RWPE2 (cell line): ENCODE measurements at regions not wholly inside any gene's neighbourhood (a gene's known extent, or its start where the extent isn't known, plus 50 kb on each side); places are given as distances from the start of the nearest gene placed in this dataset.

Experiments
- ATAC-seq: fragments of 200-7000 bp; cut with Tn5 transposase; 3 replicates; pipeline ENCODE4 v1.9.1; 2021; ENCODE audit warnings: low read depth
- DNase-seq: peaks from one replicate; pipeline ENCODE4 v3.0.0-alpha.2; 2020; ENCODE audit warnings: low spot score
- H3K27ac ChIP-seq: fragments of 450-650 bp; 2 replicates; pipeline ENCODE4 v1.5.1; 2017; ENCODE audit warnings: mild to moderate bottlenecking; ENCODE audit not compliant: poor library complexity, severe bottlenecking
- H3K27me3 ChIP-seq: fragments of 250-450 bp; sonication (Bioruptor Pico); 2 replicates; pipeline ENCODE4 v1.5.1; 2021; ENCODE audit warnings: mild to moderate bottlenecking, moderate library complexity; ENCODE audit not compliant: insufficient read depth, poor library complexity, severe bottlenecking
- H3K36me3 ChIP-seq: fragments of 250-450 bp; sonication (Bioruptor Pico); 2 replicates; pipeline ENCODE4 v1.5.1; 2020; ENCODE audit warnings: low read depth, mild to moderate bottlenecking, moderate library complexity
- H3K4me1 ChIP-seq: fragments of 250-450 bp; sonication (Bioruptor Pico); 2 replicates; pipeline ENCODE4 v1.5.1; 2021; ENCODE audit warnings: mild to moderate bottlenecking, moderate library complexity; ENCODE audit not compliant: insufficient read depth, poor library complexity, severe bottlenecking
- H3K4me3 ChIP-seq: fragments of 250-450 bp; sonication (Bioruptor Pico); 2 replicates; pipeline ENCODE4 v1.5.1; 2021; ENCODE audit warnings: mild to moderate bottlenecking, moderate library complexity; ENCODE audit not compliant: severe bottlenecking
- H3K9me3 ChIP-seq: fragments of 250-450 bp; sonication (Bioruptor Pico); 2 replicates; pipeline ENCODE4 v1.5.1; 2021; ENCODE audit warnings: mild to moderate bottlenecking, moderate library complexity; ENCODE audit not compliant: severe bottlenecking
- TF ChIP-seq, protein P1 (sequence below): fragments of 450-650 bp; IDR thresholded peaks from one replicate; pipeline ENCODE4 v1.5.1; 2017; ENCODE audit warnings: mild to moderate bottlenecking, moderate library complexity; ENCODE audit not compliant: poor library complexity, severe bottlenecking

DNA sequence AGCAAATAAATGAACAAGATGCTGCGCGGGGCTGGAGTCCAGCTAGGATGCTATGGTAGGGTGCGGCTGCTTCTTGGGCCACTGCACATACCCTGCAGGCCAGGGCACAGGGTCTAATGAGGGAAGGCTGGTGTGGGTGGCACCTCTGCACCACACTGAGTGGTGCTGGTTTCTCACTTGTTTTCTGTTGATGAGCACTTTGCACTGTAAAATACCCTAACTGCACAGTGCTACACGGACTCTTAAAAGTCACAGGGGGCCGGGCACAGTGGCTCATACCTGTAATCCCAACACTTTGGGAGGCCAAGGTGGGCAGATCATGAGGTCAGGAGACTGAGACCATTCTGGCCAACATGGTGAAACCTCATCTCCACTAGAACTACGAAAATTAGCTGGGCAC is 52.7 kb upstream of the DMRT1 start:
- ATAC-seq = no peak
- TF ChIP-seq, protein P1, sequence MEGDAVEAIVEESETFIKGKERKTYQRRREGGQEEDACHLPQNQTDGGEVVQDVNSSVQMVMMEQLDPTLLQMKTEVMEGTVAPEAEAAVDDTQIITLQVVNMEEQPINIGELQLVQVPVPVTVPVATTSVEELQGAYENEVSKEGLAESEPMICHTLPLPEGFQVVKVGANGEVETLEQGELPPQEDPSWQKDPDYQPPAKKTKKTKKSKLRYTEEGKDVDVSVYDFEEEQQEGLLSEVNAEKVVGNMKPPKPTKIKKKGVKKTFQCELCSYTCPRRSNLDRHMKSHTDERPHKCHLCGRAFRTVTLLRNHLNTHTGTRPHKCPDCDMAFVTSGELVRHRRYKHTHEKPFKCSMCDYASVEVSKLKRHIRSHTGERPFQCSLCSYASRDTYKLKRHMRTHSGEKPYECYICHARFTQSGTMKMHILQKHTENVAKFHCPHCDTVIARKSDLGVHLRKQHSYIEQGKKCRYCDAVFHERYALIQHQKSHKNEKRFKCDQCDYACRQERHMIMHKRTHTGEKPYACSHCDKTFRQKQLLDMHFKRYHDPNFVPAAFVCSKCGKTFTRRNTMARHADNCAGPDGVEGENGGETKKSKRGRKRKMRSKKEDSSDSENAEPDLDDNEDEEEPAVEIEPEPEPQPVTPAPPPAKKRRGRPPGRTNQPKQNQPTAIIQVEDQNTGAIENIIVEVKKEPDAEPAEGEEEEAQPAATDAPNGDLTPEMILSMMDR = no peak
- Histone ChIP-seq H3K27me3 (no peaks in the 10 kb centered on the region), H3K9me3 (no peaks in the 10 kb centered on the region), H3K4me1 (no peaks in the 10 kb centered on the region), H3K4me3 (no peak overlapping the region), H3K36me3 (no peaks in the 10 kb centered on the region), H3K27ac (no peak overlapping the region)
- DNase-seq = no peak
